BE2C (cell line): ENCODE measurements at regions not wholly inside any gene's neighbourhood (a gene's known extent, or its start where the extent isn't known, plus 50 kb on each side); places are given as distances from the start of the nearest gene placed in this dataset.

Source experiments
- DNase-seq: peaks from one replicate; pipeline ENCODE4 v3.0.0-alpha.2; 2020
- H3K27me3 ChIP-seq: fragments of 250-450 bp; sonication (Bioruptor Pico); 2 replicates; pipeline ENCODE4 v1.5.1; 2020; ENCODE audit warnings: mild to moderate bottlenecking
- H3K36me3 ChIP-seq: fragments of 250-450 bp; sonication (Bioruptor Pico); 2 replicates; pipeline ENCODE4 v1.5.1; 2020; ENCODE audit warnings: mild to moderate bottlenecking
- H3K4me1 ChIP-seq: fragments of 250-450 bp; sonication (Bioruptor Pico); 2 replicates; pipeline ENCODE4 v1.5.1; 2020
- H3K4me3 ChIP-seq: 2 replicates; pipeline ENCODE4 v1.5.1; 2011; ENCODE audit warnings: low read depth, low read length
- H3K9me3 ChIP-seq: fragments of 250-450 bp; sonication (Bioruptor Pico); 2 replicates; pipeline ENCODE4 v1.5.1; 2020
- TF ChIP-seq, protein P1 (sequence below): IDR thresholded peaks from 2 replicates; pipeline ENCODE4 v1.5.1; 2012; ENCODE audit warnings: mild to moderate bottlenecking, low read depth, low read length

DNA sequence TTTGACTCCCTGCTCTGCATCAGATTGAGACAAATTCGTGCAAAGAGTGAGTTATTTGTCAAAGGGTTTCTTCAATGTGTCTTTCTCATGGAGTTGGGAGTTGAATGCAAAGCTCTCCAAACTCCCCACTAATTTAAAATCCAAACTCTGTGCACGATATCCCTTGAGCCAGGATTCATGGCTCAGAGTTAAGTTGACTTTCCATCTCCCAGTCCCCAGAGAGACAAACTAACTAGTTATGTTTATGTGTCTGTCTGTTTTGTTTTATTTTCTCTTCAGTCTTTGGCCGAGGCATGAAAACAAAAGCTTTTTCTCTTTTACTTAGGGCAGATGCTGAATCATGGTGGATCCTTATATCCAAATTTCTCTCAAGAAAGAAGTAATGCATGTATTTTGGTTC, 570.0 kb upstream of the CDH5 start:
- DNase-seq: no peak
- H3K4me1 ChIP-seq: peaks cover 5% of the 10 kb centered on the region; the same call in 1 of the 2 replicates
- H3K4me3 ChIP-seq: no peak overlapping the region
- no peaks in the 10 kb centered on the region for H3K9me3 ChIP-seq
- H3K36me3 ChIP-seq: no peaks in the 10 kb centered on the region
- no peaks in the 10 kb centered on the region for H3K27me3 ChIP-seq
- TF ChIP-seq, protein P1, sequence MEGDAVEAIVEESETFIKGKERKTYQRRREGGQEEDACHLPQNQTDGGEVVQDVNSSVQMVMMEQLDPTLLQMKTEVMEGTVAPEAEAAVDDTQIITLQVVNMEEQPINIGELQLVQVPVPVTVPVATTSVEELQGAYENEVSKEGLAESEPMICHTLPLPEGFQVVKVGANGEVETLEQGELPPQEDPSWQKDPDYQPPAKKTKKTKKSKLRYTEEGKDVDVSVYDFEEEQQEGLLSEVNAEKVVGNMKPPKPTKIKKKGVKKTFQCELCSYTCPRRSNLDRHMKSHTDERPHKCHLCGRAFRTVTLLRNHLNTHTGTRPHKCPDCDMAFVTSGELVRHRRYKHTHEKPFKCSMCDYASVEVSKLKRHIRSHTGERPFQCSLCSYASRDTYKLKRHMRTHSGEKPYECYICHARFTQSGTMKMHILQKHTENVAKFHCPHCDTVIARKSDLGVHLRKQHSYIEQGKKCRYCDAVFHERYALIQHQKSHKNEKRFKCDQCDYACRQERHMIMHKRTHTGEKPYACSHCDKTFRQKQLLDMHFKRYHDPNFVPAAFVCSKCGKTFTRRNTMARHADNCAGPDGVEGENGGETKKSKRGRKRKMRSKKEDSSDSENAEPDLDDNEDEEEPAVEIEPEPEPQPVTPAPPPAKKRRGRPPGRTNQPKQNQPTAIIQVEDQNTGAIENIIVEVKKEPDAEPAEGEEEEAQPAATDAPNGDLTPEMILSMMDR: no peak

GRCh38 chr16:65794973-65795372, 571.5 kb upstream of the CDH5 start:
- TF ChIP-seq, protein P1: no peak
- no peaks in the 10 kb centered on the region for H3K36me3 ChIP-seq
- no peak for DNase-seq
- H3K4me3 ChIP-seq: no peak overlapping the region
- peaks cover 5% of the 10 kb centered on the region for H3K4me1 ChIP-seq
- no peaks in the 10 kb centered on the region for H3K9me3 ChIP-seq
- no peaks in the 10 kb centered on the region for H3K27me3 ChIP-seq

GRCh38 chr16:65793781-65794180, 572.7 kb upstream of the CDH5 start:
- TF ChIP-seq, protein P1: no peak
- no peaks in the 10 kb centered on the region for H3K36me3 ChIP-seq
- H3K27me3 ChIP-seq: no peaks in the 10 kb centered on the region
- no peak for DNase-seq
- peaks cover 17% of the 10 kb centered on the region for H3K4me1 ChIP-seq
- no peaks in the 10 kb centered on the region for H3K9me3 ChIP-seq
- no peak overlapping the region for H3K4me3 ChIP-seq

- no peak for DNase-seq
- no peaks in the 10 kb centered on the region for H3K9me3 ChIP-seq
- H3K4me3 ChIP-seq: no peak overlapping the region
- no peaks in the 10 kb centered on the region for H3K36me3 ChIP-seq
- H3K27me3 ChIP-seq: no peaks in the 10 kb centered on the region
- H3K4me1 ChIP-seq: peaks cover 20% of the 10 kb centered on the region
- TF ChIP-seq, protein P1: no peak
Measured at GRCh38 chr16:65790768-65791167, 575.7 kb upstream of the CDH5 start.

GRCh38 chr16:65789161-65789945, 577.1 kb upstream of the CDH5 start:
- Histone ChIP-seq H3K36me3 (no peaks in the 10 kb centered on the region), H3K27me3 (no peaks in the 10 kb centered on the region)
- peak; percentile 24 for DNase-seq

More at GRCh38 chr16:65789161-65789945, 577.1 kb upstream of the CDH5 start:
- no peak overlapping the region for H3K4me3 ChIP-seq
- no peaks in the 10 kb centered on the region for H3K9me3 ChIP-seq
- H3K4me1 ChIP-seq: peaks cover 19% of the 10 kb centered on the region
- TF ChIP-seq, protein P1: no peak
